CD4-positive, alpha-beta T cell (primary cell): ENCODE measurements at regions not wholly inside any gene's neighbourhood (a gene's known extent, or its start where the extent isn't known, plus 50 kb on each side); places are given as distances from the start of the nearest gene placed in this dataset.

Experiments used
- ATAC-seq: fragments of 200-7000 bp; cut with Tn5 transposase; one replicate; pipeline ENCODE4 v1.10.0; 2022; ENCODE audit warnings: mild to moderate bottlenecking; ENCODE audit not compliant: poor library complexity
- CTCF ChIA-PET: fragments of 350-600 bp; sonication (Branson Sonifier 250); formaldehyde crosslinking; loops from one replicate; lab custom pipeline; 2021; ENCODE audit warnings: antibody characterized with exemption, inconsistent platforms; lab: Charles Lee
- POLR2A ChIA-PET: fragments of 350-600 bp; sonication (Branson Sonifier 250); formaldehyde crosslinking; loops from one replicate; lab custom pipeline; 2021; ENCODE audit warnings: antibody characterized with exemption, inconsistent platforms; lab: Charles Lee
- DNase-seq, 14 experiments: peaks; one replicate each; pipeline ENCODE4 v3.0.0-alpha.2; 2013 to 2020; ENCODE audit warnings: mixed read lengths in 2 of 14
- H3K27ac ChIP-seq, 2 donors: one replicate each; pipeline versions ENCODE4 v1.5.1 to v1.7.0; 2013; ENCODE audit warnings: low read length in 2 of 2, low read depth in 1 of 2, mild to moderate bottlenecking in 1 of 2
- H3K27me3 ChIP-seq, 2 experiments: 1 replicate in 1 of 2; 2 replicates in 1 of 2; pipeline versions ENCODE4 v1.6.1 to v1.7.0; 2013; ENCODE audit warnings: low read length in 2 of 2, control low read depth in 1 of 2, mild to moderate bottlenecking in 1 of 2, moderate library complexity in 1 of 2; ENCODE audit not compliant: insufficient read depth in 2 of 2, control insufficient read depth in 1 of 2
- H3K36me3 ChIP-seq: one replicate; pipeline ENCODE4 v1.6.1; 2013; ENCODE audit warnings: low read length, control low read depth; ENCODE audit not compliant: insufficient read depth
- H3K4me1 ChIP-seq: one replicate; pipeline ENCODE4 v1.6.1; 2013; ENCODE audit warnings: low read length, control low read depth; ENCODE audit not compliant: insufficient read depth
- H3K4me3 ChIP-seq: one replicate; pipeline ENCODE4 v1.5.1; 2013; ENCODE audit warnings: mild to moderate bottlenecking, low read length, moderate library complexity
- H3K9me3 ChIP-seq, 2 experiments: 1 replicate in 1 of 2; 2 replicates in 1 of 2; pipeline versions ENCODE4 v1.6.1 to v1.7.0; 2013; ENCODE audit warnings: low read length in 2 of 2, mild to moderate bottlenecking in 2 of 2, control low read depth in 1 of 2, moderate library complexity in 1 of 2; ENCODE audit not compliant: control insufficient read depth in 1 of 2, insufficient read depth in 1 of 2
- H3K27ac Mint-ChIP-seq: one replicate; pipeline ENCODE4 v1.8.0; 2020; ENCODE audit warnings: mixed read lengths
- H3K27me3 Mint-ChIP-seq: one replicate; pipeline ENCODE4 v1.8.0; 2021; ENCODE audit warnings: mixed read lengths
- H3K36me3 Mint-ChIP-seq: one replicate; pipeline ENCODE4 v1.8.0; 2021; ENCODE audit warnings: low read depth, mixed read lengths
- H3K4me1 Mint-ChIP-seq: one replicate; pipeline ENCODE4 v1.8.0; 2021; ENCODE audit warnings: low read depth, mixed read lengths
- H3K4me3 Mint-ChIP-seq: one replicate; pipeline ENCODE4 v1.8.0; 2020; ENCODE audit warnings: mild to moderate bottlenecking, mixed read lengths
- H3K9me3 Mint-ChIP-seq: one replicate; pipeline ENCODE4 v1.8.0; 2020; ENCODE audit warnings: mixed read lengths
- intact Hi-C, 2 experiments: fragments of 100-400 bp; cut with DNase I in 1 of 2; cut with micrococcal nuclease in 1 of 2; formaldehyde crosslinking; loops; one replicate each; pipeline versions ENCODE4 v1.15.1 to v1.9.0; 2023 to 2025; cut with DNase I, micrococcal nuclease
- TF ChIP-seq, protein P1 (sequence below): fragments of 200-600 bp; IDR thresholded peaks from one replicate; pipeline ENCODE4 v1.8.0; 2022; ENCODE audit warnings: antibody characterized with exemption, mild to moderate bottlenecking

DNA sequence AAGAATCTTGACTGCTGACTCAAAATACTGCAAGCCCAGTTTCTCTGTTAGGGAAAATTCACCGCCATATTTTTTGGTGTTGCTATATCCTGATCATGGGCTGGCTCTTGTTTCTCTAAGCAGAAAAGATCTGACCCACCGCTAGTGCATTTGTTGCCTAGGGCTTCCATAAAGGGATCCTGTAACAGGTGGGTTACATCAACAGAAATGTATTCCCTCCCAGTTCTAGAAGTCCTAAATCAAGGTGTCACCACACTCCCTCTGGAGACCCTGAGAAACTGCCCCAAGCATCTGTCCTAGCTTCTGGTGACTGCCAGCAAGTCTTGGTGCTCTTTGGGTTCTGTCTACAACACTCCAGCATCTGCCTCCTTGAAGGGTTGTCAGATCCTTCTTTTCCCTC is 99.7 kb downstream of the MAF start:
- POLR2A ChIA-PET: no interaction called here
- Histone ChIP-seq H3K4me3 (no peak overlapping the region), H3K36me3 (no peaks in the 10 kb centered on the region), H3K9me3 (no peaks in the 10 kb centered on the region), H3K27ac (no peak overlapping the region), H3K27me3 (no peaks in the 10 kb centered on the region), H3K4me1 (peaks cover 11% of the 10 kb centered on the region)
- DNase-seq: no peak
- no peak for ATAC-seq
- no peak overlapping the region for H3K27ac Mint-ChIP-seq
- peaks cover 6% of the 10 kb centered on the region for H3K4me1 Mint-ChIP-seq
- no peak overlapping the region for H3K4me3 Mint-ChIP-seq
- intact Hi-C loops: no loop called here
- peaks cover 2% of the 10 kb centered on the region for H3K9me3 Mint-ChIP-seq
- TF ChIP-seq, protein P1, sequence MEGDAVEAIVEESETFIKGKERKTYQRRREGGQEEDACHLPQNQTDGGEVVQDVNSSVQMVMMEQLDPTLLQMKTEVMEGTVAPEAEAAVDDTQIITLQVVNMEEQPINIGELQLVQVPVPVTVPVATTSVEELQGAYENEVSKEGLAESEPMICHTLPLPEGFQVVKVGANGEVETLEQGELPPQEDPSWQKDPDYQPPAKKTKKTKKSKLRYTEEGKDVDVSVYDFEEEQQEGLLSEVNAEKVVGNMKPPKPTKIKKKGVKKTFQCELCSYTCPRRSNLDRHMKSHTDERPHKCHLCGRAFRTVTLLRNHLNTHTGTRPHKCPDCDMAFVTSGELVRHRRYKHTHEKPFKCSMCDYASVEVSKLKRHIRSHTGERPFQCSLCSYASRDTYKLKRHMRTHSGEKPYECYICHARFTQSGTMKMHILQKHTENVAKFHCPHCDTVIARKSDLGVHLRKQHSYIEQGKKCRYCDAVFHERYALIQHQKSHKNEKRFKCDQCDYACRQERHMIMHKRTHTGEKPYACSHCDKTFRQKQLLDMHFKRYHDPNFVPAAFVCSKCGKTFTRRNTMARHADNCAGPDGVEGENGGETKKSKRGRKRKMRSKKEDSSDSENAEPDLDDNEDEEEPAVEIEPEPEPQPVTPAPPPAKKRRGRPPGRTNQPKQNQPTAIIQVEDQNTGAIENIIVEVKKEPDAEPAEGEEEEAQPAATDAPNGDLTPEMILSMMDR: no peak
- CTCF ChIA-PET: no interaction called here
- H3K36me3 Mint-ChIP-seq: no peaks in the 10 kb centered on the region
- H3K27me3 Mint-ChIP-seq: peaks cover 5% of the 10 kb centered on the region

DNA sequence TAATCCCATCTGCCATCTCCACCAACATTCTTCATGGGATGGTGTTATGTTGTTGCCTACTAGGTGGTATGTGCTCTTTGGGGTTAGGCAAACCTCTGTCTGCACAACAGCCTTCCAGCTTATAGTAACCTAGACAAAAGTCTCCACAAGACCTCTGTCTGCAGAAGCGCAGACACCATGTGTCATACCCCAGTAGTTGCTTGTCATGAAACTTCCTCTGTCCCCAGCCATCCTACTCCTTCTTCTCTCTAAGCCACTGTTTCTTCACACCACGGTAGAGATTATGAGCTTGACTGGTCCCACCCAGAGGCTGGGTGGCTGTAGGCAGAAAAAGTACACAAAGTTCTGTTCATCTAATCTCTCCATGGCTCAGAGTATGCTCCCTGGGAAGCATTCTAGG is 100.3 kb downstream of the MAF start:
- H3K9me3 ChIP-seq: no peaks in the 10 kb centered on the region
- H3K4me3 Mint-ChIP-seq: no peak overlapping the region
- no peaks in the 10 kb centered on the region for H3K27me3 ChIP-seq
- H3K9me3 Mint-ChIP-seq: peaks cover 2% of the 10 kb centered on the region
- peaks cover 5% of the 10 kb centered on the region for H3K27me3 Mint-ChIP-seq
- intact Hi-C loops: no loop called here
- no peaks in the 10 kb centered on the region for H3K36me3 ChIP-seq
- H3K27ac Mint-ChIP-seq: no peak overlapping the region
- no peak overlapping the region for H3K27ac ChIP-seq
- peaks cover 6% of the 10 kb centered on the region for H3K4me1 Mint-ChIP-seq
- CTCF ChIA-PET: interaction anchor here (1.0 kb wide), 1 partner anchor 24 kb away, joined by 3 read pairs; no protein-coding TSS in a partner anchor
- no peak for DNase-seq
- ATAC-seq: no peak
- peaks cover 11% of the 10 kb centered on the region for H3K4me1 ChIP-seq
- TF ChIP-seq, protein P1: no peak
- no peak overlapping the region for H3K4me3 ChIP-seq
- POLR2A ChIA-PET: no interaction called here
- no peaks in the 10 kb centered on the region for H3K36me3 Mint-ChIP-seq

DNA sequence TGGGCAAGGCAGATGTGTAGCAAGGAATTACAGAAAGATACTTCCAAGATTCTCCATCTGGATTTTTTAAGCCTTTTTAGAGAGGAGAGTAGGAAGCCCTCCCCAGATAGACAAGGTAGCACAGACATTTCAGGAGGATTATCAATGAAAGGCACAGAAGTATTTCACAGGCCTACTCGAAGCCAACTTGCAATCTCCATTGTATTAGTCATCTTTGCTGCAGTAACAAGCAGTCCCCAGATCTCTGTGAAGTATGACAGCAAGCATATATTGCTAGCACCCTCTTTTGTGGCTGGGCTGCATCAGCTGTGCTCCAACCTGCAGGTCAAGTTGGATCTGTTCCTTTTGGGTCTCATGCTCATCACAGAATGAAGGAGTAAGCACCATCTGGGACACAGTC is 101.6 kb downstream of the MAF start:
- ATAC-seq (no peak), DNase-seq (no peak)
- Histone ChIP-seq H3K27ac (no peak overlapping the region), H3K4me3 (no peak overlapping the region), H3K27me3 (no peaks in the 10 kb centered on the region), H3K36me3 (no peaks in the 10 kb centered on the region), H3K4me1 (peaks cover 11% of the 10 kb centered on the region), H3K9me3 (no peaks in the 10 kb centered on the region)
- Mint-ChIP-seq H3K4me3 (no peak overlapping the region), H3K36me3 (no peaks in the 10 kb centered on the region), H3K27me3 (no peaks in the 10 kb centered on the region), H3K27ac (no peak overlapping the region), H3K9me3 (no peaks in the 10 kb centered on the region), H3K4me1 (peaks cover 6% of the 10 kb centered on the region)
- TF ChIP-seq, protein P1: no peak
- intact Hi-C loops: no loop called here
- ChIA-PET CTCF (no interaction called here), POLR2A (no interaction called here)
